ENCODE measurements at regions not wholly inside any gene's neighbourhood (a gene's known extent, or its start where the extent isn't known, plus 50 kb on each side); places are given as distances from the start of the nearest gene placed in this dataset.

DNA sequence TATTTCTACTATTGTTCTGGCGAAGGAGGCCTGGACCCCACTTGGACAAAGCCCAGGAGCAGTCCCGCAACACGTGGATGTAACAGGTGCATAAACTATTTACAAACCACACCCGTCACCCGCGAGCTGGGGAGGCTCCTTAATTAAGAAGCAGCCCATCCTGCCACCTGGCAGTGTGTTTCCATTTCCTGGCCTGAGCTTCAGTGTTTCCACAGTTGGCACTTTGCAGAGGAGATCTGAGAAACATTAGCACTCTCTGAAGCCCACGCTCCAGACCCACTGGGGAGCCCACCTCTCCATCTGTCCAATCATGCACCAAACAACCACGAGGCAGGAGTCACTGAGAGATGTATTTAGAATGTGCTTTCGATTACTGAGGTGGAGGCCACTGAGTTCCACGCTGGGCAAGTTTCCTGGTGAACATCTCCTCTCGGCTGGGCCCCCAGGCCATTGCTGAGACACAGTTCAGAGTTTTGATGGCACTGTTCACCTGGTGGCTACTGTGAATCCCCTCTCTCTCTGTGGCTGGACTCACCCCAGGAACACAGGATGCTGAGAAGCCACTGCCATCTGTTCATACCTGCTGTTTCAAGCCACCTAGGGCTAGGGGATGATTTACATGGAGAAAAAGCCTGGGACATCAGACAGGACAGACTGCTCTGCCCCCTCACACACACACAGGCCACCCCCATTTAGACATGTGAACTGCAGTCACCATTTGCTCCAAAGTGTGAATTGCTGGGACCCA is 129.1 kb downstream of the AIPL1 start:
- Histone ChIP-seq H3K36me3 (ENCODE audit: insufficient read depth, low read length) (no peaks in the 10 kb centered on the region), H3K9me3 (ENCODE audit: insufficient read depth, low read depth, low read length) (peaks cover 3% of the 10 kb centered on the region), H3K27ac (ENCODE audit: low read depth, low read length) (no peak overlapping the region), H3K27me3 (ENCODE audit: insufficient read depth, low read length) (no peaks in the 10 kb centered on the region), H3K4me1 (ENCODE audit: insufficient read depth, low read length) (no peaks in the 10 kb centered on the region), H2AFZ (ENCODE audit: low read depth, low read length) (no peak overlapping the region), H3K4me2 (ENCODE audit: low read length) (no peak overlapping the region), H3K4me3 (ENCODE audit: insufficient read depth, low read depth, low read length) (no peak overlapping the region), H3K79me2 (ENCODE audit: insufficient read depth, low read length) (no peaks in the 10 kb centered on the region), H3K9ac (ENCODE audit: low read length) (no peak overlapping the region), H4K20me1 (ENCODE audit: insufficient read depth, low read length) (no peaks in the 10 kb centered on the region)
- Mint-ChIP-seq H3K27ac (ENCODE audit: unreplicated experiment) (peak overlapping the region; percentile 67), H3K4me1 (ENCODE audit: low read depth, unreplicated experiment) (no peaks in the 10 kb centered on the region), H3K27me3 (ENCODE audit: low read depth, unreplicated experiment) (peaks cover 75% of the 10 kb centered on the region), H3K9me3 (ENCODE audit: unreplicated experiment) (peaks cover 3% of the 10 kb centered on the region), H3K36me3 (ENCODE audit: low read depth, unreplicated experiment) (no peaks in the 10 kb centered on the region), H3K4me3 (ENCODE audit: unreplicated experiment) (no peak overlapping the region)
- DNase-seq (ENCODE audit: low read depth) (no peak), FAIRE-seq (no peak)
- TF ChIP-seq EZH2 (IDR thresholded peaks at IDR 0.05; ENCODE audit: insufficient read depth, low read length): no peak
- TF ChIP-seq, protein P1, sequence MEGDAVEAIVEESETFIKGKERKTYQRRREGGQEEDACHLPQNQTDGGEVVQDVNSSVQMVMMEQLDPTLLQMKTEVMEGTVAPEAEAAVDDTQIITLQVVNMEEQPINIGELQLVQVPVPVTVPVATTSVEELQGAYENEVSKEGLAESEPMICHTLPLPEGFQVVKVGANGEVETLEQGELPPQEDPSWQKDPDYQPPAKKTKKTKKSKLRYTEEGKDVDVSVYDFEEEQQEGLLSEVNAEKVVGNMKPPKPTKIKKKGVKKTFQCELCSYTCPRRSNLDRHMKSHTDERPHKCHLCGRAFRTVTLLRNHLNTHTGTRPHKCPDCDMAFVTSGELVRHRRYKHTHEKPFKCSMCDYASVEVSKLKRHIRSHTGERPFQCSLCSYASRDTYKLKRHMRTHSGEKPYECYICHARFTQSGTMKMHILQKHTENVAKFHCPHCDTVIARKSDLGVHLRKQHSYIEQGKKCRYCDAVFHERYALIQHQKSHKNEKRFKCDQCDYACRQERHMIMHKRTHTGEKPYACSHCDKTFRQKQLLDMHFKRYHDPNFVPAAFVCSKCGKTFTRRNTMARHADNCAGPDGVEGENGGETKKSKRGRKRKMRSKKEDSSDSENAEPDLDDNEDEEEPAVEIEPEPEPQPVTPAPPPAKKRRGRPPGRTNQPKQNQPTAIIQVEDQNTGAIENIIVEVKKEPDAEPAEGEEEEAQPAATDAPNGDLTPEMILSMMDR (IDR thresholded peaks at IDR 0.05; ENCODE audit: insufficient read depth, low read depth, low read length): no peak

DNA sequence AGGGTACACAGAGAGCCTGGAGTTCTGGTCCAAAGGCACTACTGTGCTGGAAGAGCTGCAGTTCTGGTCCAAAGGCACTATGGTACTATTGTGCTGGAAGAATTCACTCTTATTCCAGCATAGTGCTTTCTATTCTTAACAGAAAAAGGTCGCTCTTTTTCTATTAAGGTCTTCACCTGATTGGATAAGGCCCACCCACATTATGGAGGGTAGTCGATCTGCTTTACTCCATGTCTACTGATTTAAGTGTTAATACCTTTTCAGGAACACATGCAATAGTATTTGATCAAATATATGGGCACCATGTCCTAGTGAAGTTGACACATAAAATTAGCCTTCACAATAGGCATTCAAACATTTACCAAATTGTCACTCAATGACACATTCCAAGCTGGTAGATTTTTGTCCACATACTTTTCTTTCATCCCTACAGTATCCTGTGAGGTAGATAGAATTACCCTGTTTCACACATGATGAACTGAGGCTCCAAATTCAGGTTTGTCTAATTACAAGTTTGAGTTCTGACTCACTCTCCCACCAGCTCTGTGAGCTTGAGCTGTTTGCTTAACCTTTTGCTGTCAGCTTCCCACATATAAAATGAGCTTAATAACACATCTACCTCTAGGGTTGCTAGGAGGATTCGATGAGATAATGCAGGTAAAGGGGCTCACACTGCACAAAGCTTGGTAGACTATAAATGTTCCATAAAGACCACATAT is 129.9 kb downstream of the AIPL1 start:
- no peak overlapping the region for H3K9ac ChIP-seq (ENCODE audit: low read length)
- no peaks in the 10 kb centered on the region for H3K4me1 ChIP-seq (ENCODE audit: insufficient read depth, low read length)
- H3K4me2 ChIP-seq (ENCODE audit: low read length): no peak overlapping the region
- peaks cover 75% of the 10 kb centered on the region for H3K27me3 Mint-ChIP-seq (ENCODE audit: low read depth, unreplicated experiment)
- DNase-seq (ENCODE audit: low read depth) (no peak), FAIRE-seq (no peak)
- H3K9me3 ChIP-seq (ENCODE audit: insufficient read depth, low read depth, low read length): peaks cover 3% of the 10 kb centered on the region
- no peaks in the 10 kb centered on the region for H3K79me2 ChIP-seq (ENCODE audit: insufficient read depth, low read length)
- no peak overlapping the region for H3K4me3 ChIP-seq (ENCODE audit: insufficient read depth, low read depth, low read length)
- H3K36me3 ChIP-seq (ENCODE audit: insufficient read depth, low read length): no peaks in the 10 kb centered on the region
- H3K27ac ChIP-seq (ENCODE audit: low read depth, low read length): no peak overlapping the region
- no peaks in the 10 kb centered on the region for H4K20me1 ChIP-seq (ENCODE audit: insufficient read depth, low read length)
- no peaks in the 10 kb centered on the region for H3K36me3 Mint-ChIP-seq (ENCODE audit: low read depth, unreplicated experiment)
- H3K27ac Mint-ChIP-seq (ENCODE audit: unreplicated experiment): no peak overlapping the region
- H2AFZ ChIP-seq (ENCODE audit: low read depth, low read length): no peak overlapping the region
- no peaks in the 10 kb centered on the region for H3K4me1 Mint-ChIP-seq (ENCODE audit: low read depth, unreplicated experiment)
- no peaks in the 10 kb centered on the region for H3K27me3 ChIP-seq (ENCODE audit: insufficient read depth, low read length)
- H3K4me3 Mint-ChIP-seq (ENCODE audit: unreplicated experiment): no peak overlapping the region
- no peak for TF ChIP-seq EZH2 (IDR thresholded peaks at IDR 0.05; ENCODE audit: insufficient read depth, low read length)
- TF ChIP-seq, protein P1 (IDR thresholded peaks at IDR 0.05; ENCODE audit: insufficient read depth, low read depth, low read length): no peak
- H3K9me3 Mint-ChIP-seq (ENCODE audit: unreplicated experiment): peaks cover 3% of the 10 kb centered on the region

DNA sequence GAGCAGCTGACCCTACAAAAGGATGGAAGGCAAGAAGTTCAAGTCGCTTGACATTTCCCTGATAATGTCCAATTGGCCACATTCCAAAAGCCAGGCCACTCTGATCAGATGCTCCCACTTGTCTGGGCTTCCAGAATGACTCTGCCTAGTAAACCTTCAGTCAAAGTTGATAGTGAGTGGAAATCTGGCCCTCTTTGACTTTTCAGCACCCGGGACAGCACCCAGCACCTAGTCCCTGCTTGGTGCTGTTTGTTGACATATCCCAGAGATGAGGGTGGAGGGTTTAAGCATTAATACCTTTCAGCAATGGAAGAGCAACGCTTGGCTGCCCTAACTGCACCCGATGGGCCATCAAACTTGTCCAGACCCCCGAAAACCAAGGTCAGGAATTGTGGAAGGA is 131.3 kb downstream of the AIPL1 start:
- H3K4me1 ChIP-seq (ENCODE audit: insufficient read depth, low read length): no peaks in the 10 kb centered on the region
- H3K27ac ChIP-seq (ENCODE audit: low read depth, low read length): no peak overlapping the region
- no peaks in the 10 kb centered on the region for H3K27me3 ChIP-seq (ENCODE audit: insufficient read depth, low read length)
- no peaks in the 10 kb centered on the region for H3K4me1 Mint-ChIP-seq (ENCODE audit: low read depth, unreplicated experiment)
- H3K36me3 ChIP-seq (ENCODE audit: insufficient read depth, low read length): no peaks in the 10 kb centered on the region
- H3K4me2 ChIP-seq (ENCODE audit: low read length): no peak overlapping the region
- H3K27me3 Mint-ChIP-seq (ENCODE audit: low read depth, unreplicated experiment): peaks cover 77% of the 10 kb centered on the region
- H3K79me2 ChIP-seq (ENCODE audit: insufficient read depth, low read length): no peaks in the 10 kb centered on the region
- H3K36me3 Mint-ChIP-seq (ENCODE audit: low read depth, unreplicated experiment): peaks cover 1% of the 10 kb centered on the region
- H3K27ac Mint-ChIP-seq (ENCODE audit: unreplicated experiment): no peak overlapping the region
- no peak overlapping the region for H3K4me3 Mint-ChIP-seq (ENCODE audit: unreplicated experiment)
- H3K9me3 Mint-ChIP-seq (ENCODE audit: unreplicated experiment): peaks cover 2% of the 10 kb centered on the region
- FAIRE-seq (no peak), DNase-seq (ENCODE audit: low read depth) (peak; percentile 16)
- no peak overlapping the region for H3K9ac ChIP-seq (ENCODE audit: low read length)
- peaks cover 3% of the 10 kb centered on the region for H3K9me3 ChIP-seq (ENCODE audit: insufficient read depth, low read depth, low read length)
- H2AFZ ChIP-seq (ENCODE audit: low read depth, low read length): no peak overlapping the region
- TF ChIP-seq EZH2 (IDR thresholded peaks at IDR 0.05; ENCODE audit: insufficient read depth, low read length): no peak
- TF ChIP-seq, protein P1 (IDR thresholded peaks at IDR 0.05; ENCODE audit: insufficient read depth, low read depth, low read length): no peak
- no peaks in the 10 kb centered on the region for H4K20me1 ChIP-seq (ENCODE audit: insufficient read depth, low read length)
- H3K4me3 ChIP-seq (ENCODE audit: insufficient read depth, low read depth, low read length): no peak overlapping the region
